MM.1S (cell line): ENCODE measurements at regions not wholly inside any gene's neighbourhood (a gene's known extent, or its start where the extent isn't known, plus 50 kb on each side); places are given as distances from the start of the nearest gene placed in this dataset.
"Not testable (repeated sequence)": the region's sequence is repeated elsewhere in the genome, so short reads cannot be mapped to it uniquely, and the experiment has no call there.

Experiments
- DNase-seq: peaks from one replicate; pipeline ENCODE4 v3.0.0-alpha.2; 2015
- H2AFZ ChIP-seq: fragments of 300-600 bp; sonication (generic); 2 replicates; pipeline ENCODE4 v1.6.0; 2016; ENCODE audit warnings: antibody characterized with exemption, low read length
- H3F3A ChIP-seq: fragments of 300-600 bp; sonication (generic); 2 replicates; pipeline ENCODE4 v1.6.1; 2016; ENCODE audit warnings: mild to moderate bottlenecking, antibody characterized with exemption, low read length, moderate library complexity, mixed read lengths; ENCODE audit not compliant: insufficient read depth
- H3K27ac ChIP-seq: fragments of 300-600 bp; sonication (generic); 2 replicates; pipeline ENCODE4 v1.5.1; 2016; ENCODE audit warnings: mild to moderate bottlenecking, low read length
- H3K27me3 ChIP-seq: fragments of 300-600 bp; sonication (generic); replicated peaks from 2 replicates; pipeline ENCODE4 v1.6.0; 2016; ENCODE audit warnings: low read length; ENCODE audit not compliant: insufficient read depth
- H3K36me3 ChIP-seq: fragments of 300-600 bp; sonication (generic); replicated peaks from 2 replicates; pipeline ENCODE4 v1.6.1; 2016; ENCODE audit warnings: mild to moderate bottlenecking, low read length, mixed read lengths; ENCODE audit not compliant: insufficient read depth
- H3K4me1 ChIP-seq: fragments of 300-600 bp; sonication (generic); 2 replicates; pipeline ENCODE4 v1.6.1; 2016; ENCODE audit warnings: low read length, mixed read lengths
- H3K4me2 ChIP-seq: fragments of 300-600 bp; sonication (generic); 2 replicates; pipeline ENCODE4 v1.6.0; 2016; ENCODE audit warnings: low read depth, low read length
- H3K4me3 ChIP-seq: fragments of 300-600 bp; sonication (generic); 2 replicates; pipeline ENCODE4 v1.5.1; 2016; ENCODE audit warnings: low read length, mixed read lengths
- H3K79me2 ChIP-seq: fragments of 300-600 bp; sonication (generic); 2 replicates; pipeline ENCODE4 v1.6.1; 2016; ENCODE audit warnings: mixed run types, low read length, mixed read lengths
- H3K9ac ChIP-seq: fragments of 300-600 bp; sonication (generic); 2 replicates; pipeline ENCODE4 v1.6.1; 2016; ENCODE audit warnings: low read length, mixed read lengths
- H3K9me2 ChIP-seq: fragments of 300-600 bp; sonication (generic); replicated peaks from 2 replicates; pipeline ENCODE4 v1.6.1; 2016; ENCODE audit warnings: mild to moderate bottlenecking, low read length, mixed read lengths; ENCODE audit not compliant: insufficient read depth
- H3K9me3 ChIP-seq: fragments of 300-600 bp; sonication (generic); replicated peaks from 2 replicates; pipeline ENCODE4 v1.6.1; 2016; ENCODE audit warnings: mild to moderate bottlenecking, low read length, mixed read lengths; ENCODE audit not compliant: insufficient read depth
- H4K20me1 ChIP-seq: fragments of 300-600 bp; sonication (generic); 2 replicates; pipeline ENCODE4 v1.6.1; 2016; ENCODE audit warnings: mild to moderate bottlenecking, low read length, moderate library complexity, mixed read lengths; ENCODE audit not compliant: insufficient read depth
- EZH2 ChIP-seq: fragments of 300-600 bp; sonication (generic); optimal IDR thresholded peaks from 2 replicates; pipeline ENCODE3; 2017; ENCODE audit warnings: low read depth, mild to moderate bottlenecking, antibody characterized with exemption, low read length, mixed read lengths
- EZH2phosphoT487 ChIP-seq: fragments of 300-600 bp; sonication (generic); IDR thresholded peaks from 2 replicates; pipeline ENCODE4 v1.6.1; 2018; ENCODE audit warnings: antibody characterized with exemption, low read length
- TF ChIP-seq, protein P1 (sequence below): fragments of 300-600 bp; sonication (generic); IDR thresholded peaks from 2 replicates; pipeline ENCODE4 v1.5.1; 2016; ENCODE audit warnings: antibody characterized with exemption, low read length, mixed read lengths

DNA sequence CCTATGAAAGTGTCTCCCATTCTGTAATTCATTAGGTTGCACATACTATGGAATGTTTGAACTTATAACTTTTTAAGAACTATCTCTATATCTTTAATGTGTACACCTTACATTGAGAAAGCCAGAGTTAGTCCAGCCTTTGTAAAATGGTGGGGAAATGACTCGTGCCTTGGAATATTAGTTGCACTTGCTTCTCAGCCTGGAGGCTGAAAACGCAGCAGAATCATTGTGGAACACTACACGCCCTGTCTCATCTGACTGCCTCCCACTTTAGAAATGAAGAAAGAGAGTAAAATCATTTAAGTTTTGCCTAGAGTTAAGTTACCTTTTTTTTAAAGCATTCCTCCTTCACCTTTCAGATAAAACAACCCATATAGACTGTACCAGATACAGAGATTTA lies 90.7 kb upstream of the WSB1 start:
- H3K79me2 ChIP-seq: no peaks in the 10 kb centered on the region
- 0 out of 2 replicates have a peak, but pooled peaks cover 3% of the 10 kb centered on the region for H3K4me1 ChIP-seq
- H2AFZ ChIP-seq: no peak overlapping the region
- H3K36me3 ChIP-seq: no peaks in the 10 kb centered on the region
- no peak overlapping the region for H3K4me3 ChIP-seq
- H3K9ac ChIP-seq: no peak overlapping the region
- no peaks in the 10 kb centered on the region for H3K9me2 ChIP-seq
- no peak for DNase-seq
- no peaks in the 10 kb centered on the region for H3K27me3 ChIP-seq
- H4K20me1 ChIP-seq: no peaks in the 10 kb centered on the region
- no peak overlapping the region for H3K4me2 ChIP-seq
- H3K9me3 ChIP-seq: no peaks in the 10 kb centered on the region
- TF ChIP-seq EZH2phosphoT487 (no peak), EZH2 (no peak)
- TF ChIP-seq, protein P1, sequence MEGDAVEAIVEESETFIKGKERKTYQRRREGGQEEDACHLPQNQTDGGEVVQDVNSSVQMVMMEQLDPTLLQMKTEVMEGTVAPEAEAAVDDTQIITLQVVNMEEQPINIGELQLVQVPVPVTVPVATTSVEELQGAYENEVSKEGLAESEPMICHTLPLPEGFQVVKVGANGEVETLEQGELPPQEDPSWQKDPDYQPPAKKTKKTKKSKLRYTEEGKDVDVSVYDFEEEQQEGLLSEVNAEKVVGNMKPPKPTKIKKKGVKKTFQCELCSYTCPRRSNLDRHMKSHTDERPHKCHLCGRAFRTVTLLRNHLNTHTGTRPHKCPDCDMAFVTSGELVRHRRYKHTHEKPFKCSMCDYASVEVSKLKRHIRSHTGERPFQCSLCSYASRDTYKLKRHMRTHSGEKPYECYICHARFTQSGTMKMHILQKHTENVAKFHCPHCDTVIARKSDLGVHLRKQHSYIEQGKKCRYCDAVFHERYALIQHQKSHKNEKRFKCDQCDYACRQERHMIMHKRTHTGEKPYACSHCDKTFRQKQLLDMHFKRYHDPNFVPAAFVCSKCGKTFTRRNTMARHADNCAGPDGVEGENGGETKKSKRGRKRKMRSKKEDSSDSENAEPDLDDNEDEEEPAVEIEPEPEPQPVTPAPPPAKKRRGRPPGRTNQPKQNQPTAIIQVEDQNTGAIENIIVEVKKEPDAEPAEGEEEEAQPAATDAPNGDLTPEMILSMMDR: no peak
- no peak overlapping the region for H3K27ac ChIP-seq
- H3F3A ChIP-seq: no peaks in the 10 kb centered on the region

DNA sequence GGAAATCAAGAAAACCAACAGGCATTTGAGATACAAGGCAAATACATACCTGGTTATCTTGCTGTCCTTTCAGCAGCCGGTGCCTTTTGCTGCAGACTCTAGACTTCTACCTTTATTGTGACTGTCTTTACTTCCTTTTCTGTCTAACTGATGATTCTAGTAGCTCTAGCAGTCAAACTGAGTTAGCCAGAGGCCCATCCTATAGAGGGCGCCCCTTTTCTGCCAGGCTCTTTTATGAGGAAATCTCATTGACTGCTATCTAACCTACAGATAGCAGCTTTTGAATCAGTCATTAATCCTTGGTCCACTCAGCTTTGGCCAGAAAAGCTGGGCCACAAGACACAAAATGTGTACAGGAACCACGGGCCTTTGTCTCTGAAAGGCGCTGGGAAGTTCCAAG lies 87.5 kb upstream of the WSB1 start:
- Histone ChIP-seq H3K9me3 (no peaks in the 10 kb centered on the region), H4K20me1 (no peaks in the 10 kb centered on the region), H3K27me3 (no peaks in the 10 kb centered on the region), H3K4me1 (0 out of 2 replicates have a peak, but pooled peaks cover 3% of the 10 kb centered on the region), H3K9me2 (no peaks in the 10 kb centered on the region), H3K4me2 (no peak overlapping the region), H2AFZ (no peak overlapping the region), H3K9ac (no peak overlapping the region), H3K4me3 (no peak overlapping the region), H3K27ac (no peak overlapping the region), H3F3A (no peaks in the 10 kb centered on the region), H3K79me2 (no peaks in the 10 kb centered on the region), H3K36me3 (no peaks in the 10 kb centered on the region)
- TF ChIP-seq, protein P1: 0 out of 2 replicates have a peak, but pooled peaks have one; percentile 20
- no peak for TF ChIP-seq EZH2phosphoT487
- no peak for DNase-seq

- Histone ChIP-seq H3K27me3 (no peaks in the 10 kb centered on the region), H4K20me1 (no peaks in the 10 kb centered on the region), H3K4me2 (no peak overlapping the region), H3K4me3 (no peak overlapping the region), H3K27ac (no peak overlapping the region), H2AFZ (no peak overlapping the region), H3K9ac (no peak overlapping the region), H3K79me2 (no peaks in the 10 kb centered on the region), H3K4me1 (0 out of 2 replicates have a peak, but pooled peaks cover 3% of the 10 kb centered on the region), H3F3A (no peaks in the 10 kb centered on the region), H3K36me3 (no peaks in the 10 kb centered on the region), H3K9me2 (no peaks in the 10 kb centered on the region), H3K9me3 (no peaks in the 10 kb centered on the region)
- TF ChIP-seq, protein P1: no peak
- TF ChIP-seq EZH2 (no peak), EZH2phosphoT487 (no peak)
- no peak for DNase-seq
These were observed 86.8 kb upstream of the WSB1 start for GRCh38 chr17:27207073-27207513.

- H3K4me3 ChIP-seq, H2AFZ ChIP-seq, H3F3A ChIP-seq: not testable (repeated sequence)
These were observed 85.5 kb upstream of the WSB1 start for GRCh38 chr17:27208370-27208769.

More at GRCh38 chr17:27208370-27208769, 85.5 kb upstream of the WSB1 start:
- not testable (repeated sequence) for H3K36me3 ChIP-seq, H3K79me2 ChIP-seq, H3K4me2 ChIP-seq, H3K4me1 ChIP-seq, DNase-seq, H3K9me2 ChIP-seq, H3K9ac ChIP-seq, H3K27ac ChIP-seq, H3K27me3 ChIP-seq, H4K20me1 ChIP-seq, H3K9me3 ChIP-seq
